NCI-H2227 (cell line): ENCODE measurements at regions not wholly inside any gene's neighbourhood (a gene's known extent, or its start where the extent isn't known, plus 50 kb on each side); places are given as distances from the start of the nearest gene placed in this dataset.
A peak's percentile ranks its signal among the peaks of the same experiment; 100 is the strongest.
"Not testable (repeated sequence)": the region's sequence is repeated elsewhere in the genome, so short reads cannot be mapped to it uniquely, and the experiment has no call there.

Source experiments
- DNase-seq: peaks from one replicate; lab custom pipeline; 2025; ENCODE audit not compliant: unreplicated experiment; lab: John Stamatoyannopoulos, UW

DNA sequence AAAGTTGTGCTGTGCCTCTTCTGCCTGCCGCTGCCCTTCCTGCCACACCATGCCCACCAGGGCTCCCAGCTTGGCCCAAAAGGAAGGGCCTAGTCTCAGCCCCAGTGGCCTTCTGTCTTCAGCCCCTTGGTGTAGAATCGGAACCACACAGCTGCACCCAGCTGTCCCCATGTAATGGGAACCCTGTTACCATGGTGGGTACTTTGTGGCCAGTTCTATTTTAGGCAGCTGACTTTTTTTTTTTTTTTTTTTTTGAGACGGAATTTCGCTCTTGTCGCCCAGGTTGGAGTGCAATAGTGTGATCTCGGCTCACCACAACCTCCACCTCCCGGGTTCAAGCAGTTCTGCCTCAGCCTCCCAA is 163.3 kb upstream of the GSE1 start:
- no peak for DNase-seq

DNA sequence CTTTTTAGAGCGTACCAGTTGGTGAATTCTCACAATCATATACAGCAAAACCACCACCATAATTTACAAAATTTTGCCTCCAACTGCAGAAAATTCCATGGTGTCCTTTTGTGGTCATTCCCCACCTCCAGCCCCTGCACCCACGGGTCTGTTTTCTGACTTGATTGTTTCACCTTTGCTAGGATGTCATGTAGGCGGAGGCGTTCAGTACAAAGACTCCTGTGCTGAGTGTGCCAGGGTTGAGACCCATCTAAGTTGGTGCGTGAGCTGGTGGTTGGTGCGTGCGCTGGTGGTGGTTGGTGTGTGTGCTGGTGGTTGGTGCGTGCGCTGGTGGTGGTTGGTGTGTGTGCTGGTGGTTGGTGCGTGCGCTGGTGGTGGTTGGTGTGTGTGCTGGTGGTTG is 162.0 kb upstream of the GSE1 start:
- not testable (repeated sequence) for DNase-seq

- DNase-seq, result no peak
These were observed 161.3 kb upstream of the GSE1 start for GRCh38 chr16:85451641-85452363.

GRCh38 chr16:85452364-85453193 is 160.5 kb upstream of the GSE1 start:
- DNase-seq, result no peak

- DNase-seq, result no peak
These were observed 159.9 kb upstream of the GSE1 start for GRCh38 chr16:85453194-85453678.

DNA sequence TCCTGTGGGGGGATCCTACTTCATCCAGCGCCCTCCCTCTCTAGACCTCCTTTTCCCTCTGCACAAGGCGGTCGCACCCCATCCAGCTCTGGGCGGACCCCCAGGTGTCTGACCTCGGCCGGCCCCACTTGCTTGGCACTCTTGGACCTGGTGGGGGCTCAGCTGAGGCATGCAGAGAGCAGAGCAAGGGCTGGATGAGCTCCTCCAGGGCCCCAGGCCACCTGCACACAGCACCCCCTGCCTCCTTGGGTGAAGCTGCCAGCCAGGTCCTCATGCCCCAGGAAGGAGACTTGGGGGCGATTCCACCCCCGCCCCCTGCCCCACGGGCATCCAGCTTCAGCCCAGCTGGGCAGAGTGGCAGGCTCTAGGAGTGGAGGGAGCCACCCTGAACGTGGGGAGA is 159.4 kb upstream of the GSE1 start:
- DNase-seq, result no peak

DNA sequence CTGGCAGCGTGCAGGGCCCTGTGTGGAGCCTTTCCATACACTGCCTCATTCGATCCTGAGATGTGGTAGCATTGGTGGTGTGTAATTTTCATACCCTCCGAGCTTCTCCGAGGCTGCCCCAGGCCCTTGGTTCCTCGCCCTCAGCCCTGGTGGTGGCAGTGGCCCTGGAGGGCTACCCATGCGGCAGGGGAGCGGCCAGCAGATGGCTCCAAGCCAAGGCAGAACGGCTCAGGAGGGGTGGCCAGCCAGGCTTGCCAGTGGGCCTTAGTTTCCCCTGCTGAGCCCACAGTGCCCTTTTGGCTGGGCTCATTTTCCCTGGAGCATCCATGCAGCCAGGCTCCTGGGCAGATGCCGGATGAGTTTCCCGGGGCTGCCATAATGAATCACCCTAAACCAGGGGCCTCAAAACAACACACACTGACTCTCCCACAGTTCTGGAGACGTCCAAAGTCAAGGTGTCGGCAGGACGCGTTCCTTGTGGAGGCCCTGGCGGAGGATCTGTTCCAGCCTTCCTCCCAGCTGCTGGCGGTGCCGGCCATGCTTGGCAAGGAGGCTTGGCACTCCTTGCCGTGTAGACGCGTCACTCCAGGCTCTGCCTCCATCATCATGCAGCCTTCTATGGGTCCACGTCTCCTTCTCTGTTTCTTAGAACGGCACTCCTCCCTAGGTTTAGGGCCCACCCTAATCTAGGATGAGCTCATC is 158.8 kb upstream of the GSE1 start:
- no peak for DNase-seq

DNA sequence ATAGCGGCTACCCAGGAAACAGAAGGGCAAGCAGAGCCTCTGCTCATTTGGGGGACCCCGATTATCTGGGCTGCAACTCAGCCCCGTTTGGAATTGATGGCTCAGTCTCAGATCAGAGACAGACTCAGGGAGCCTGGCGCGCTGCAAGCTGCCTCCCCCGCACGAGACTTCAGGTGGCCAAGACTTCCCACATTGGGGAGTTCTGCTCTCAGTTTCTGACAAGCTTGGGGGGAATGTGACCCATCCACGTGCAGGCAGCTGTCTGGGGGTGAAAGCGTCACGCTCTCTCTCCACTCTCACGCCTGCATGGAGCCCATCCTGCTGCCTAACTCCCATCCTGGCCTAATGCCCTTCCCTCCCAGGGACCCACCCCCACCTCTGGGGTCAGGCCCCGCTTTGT is 157.6 kb upstream of the GSE1 start:
- DNase-seq, result no peak

DNA sequence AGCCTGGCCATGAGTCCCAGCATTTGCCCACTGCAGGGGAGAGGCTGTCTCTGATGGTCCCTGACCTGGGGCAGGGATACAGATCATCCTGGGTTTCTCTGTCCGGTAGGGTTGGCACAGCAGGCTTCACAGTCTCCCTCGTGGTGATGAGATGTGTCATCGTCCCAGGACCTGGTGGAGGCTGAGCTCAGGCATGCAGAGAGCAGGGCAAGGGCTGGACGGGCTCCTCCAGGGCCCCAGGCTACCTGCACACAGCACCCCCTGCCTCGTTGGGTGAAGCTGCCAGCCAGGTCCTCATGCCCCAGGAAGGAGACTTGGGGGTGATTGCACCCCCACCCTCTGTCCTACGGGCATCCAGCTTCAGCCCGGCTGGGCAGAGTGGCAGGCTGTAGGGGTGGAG is 155.8 kb upstream of the GSE1 start:
- DNase-seq, result no peak

- DNase-seq, result no peak
These were observed 154.2 kb upstream of the GSE1 start for GRCh38 chr16:85458968-85459367.

DNA sequence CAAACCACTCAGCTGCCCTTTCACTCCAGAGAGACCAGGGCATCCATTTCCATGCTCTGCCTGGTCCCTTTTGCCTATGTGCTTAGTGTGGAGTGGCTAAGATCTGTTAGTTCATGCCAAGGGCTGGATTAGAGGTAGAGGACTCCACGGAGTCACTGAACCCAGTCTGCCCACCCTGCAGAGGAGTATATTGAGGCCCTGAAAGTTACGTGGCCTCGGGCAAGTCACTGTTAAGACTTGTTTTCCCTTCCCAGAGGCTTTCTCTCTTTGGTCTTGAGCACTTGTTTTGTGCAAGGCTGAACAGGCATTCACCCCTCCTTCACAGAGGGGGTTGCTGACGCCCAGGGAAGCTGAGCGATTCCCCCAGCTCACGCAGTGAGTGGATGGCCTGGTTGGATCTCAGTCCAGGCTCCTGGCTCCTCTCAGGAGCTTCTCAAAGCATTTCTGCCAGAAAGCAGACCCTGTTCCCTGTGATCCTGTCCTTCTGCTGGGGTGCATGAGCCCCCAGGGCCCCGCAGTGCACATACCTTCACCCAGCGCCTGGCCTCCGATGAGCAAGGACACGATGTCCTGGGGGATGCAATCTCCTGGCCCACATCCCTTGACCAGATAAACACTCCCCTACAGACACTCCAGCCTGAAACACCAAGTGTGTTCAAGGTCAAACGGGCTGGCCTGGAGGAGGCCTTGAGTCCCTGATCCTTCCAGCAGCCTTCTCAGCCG is 153.4 kb upstream of the GSE1 start:
- no peak for DNase-seq

- DNase-seq, result no peak
These were observed 152.7 kb upstream of the GSE1 start for GRCh38 chr16:85460252-85461021.

- peak; percentile 33 for DNase-seq
These were observed 151.9 kb upstream of the GSE1 start for GRCh38 chr16:85461022-85461813.

- DNase-seq, result peak; percentile 89
These were observed 151.1 kb upstream of the GSE1 start for GRCh38 chr16:85461814-85462713.

DNA sequence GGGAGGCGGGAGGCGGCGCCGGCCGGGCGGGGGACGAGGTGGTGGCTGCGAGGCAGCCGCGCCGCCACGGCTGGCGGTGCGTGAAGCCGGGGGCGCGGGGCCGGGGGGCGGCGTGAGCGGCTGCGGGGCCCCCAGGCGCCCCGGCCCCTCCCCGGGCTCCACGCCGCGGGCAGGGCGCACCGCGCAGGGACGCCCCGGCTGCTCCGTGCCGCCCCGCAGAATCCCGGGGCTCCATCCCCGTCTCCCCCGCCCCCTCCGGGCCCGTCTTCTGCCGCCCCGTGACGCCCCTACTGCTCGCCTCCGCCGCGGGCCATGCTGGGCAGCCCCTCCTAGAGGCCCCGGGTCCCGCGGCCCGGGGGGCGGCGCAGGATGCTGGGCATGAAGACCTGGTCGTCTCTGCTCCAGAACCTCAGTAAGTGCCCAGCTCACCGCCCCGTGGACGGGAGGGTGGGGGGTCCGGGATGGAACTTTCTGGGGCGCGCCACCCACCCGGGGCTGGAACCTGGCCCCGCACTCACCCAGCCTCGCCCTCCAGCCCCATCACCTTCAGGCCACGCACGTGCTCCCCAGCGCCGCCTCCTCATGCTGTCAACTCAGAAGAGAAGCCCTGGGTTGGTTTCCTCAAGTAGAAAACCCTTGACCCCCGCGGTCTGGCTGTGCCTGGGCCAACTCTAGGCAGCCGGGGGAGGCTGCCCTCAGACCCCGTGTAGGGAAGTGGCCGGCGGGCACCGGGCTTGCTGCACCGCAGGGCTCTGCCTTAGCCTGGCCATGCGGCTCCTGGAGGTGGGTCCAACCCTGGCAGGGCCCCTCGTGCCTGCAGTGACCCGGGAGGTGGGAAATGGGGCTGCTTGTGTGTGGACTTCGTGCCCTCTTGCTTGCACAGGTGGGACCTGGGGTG is 150.2 kb upstream of the GSE1 start:
- no peak for DNase-seq

- DNase-seq, result no peak
These were observed 149.3 kb upstream of the GSE1 start for GRCh38 chr16:85463672-85464382.
